GF-D8 (cell line): ENCODE measurements at regions not wholly inside any gene's neighbourhood (a gene's known extent, or its start where the extent isn't known, plus 50 kb on each side); places are given as distances from the start of the nearest gene placed in this dataset.

Experiments
- DNase-seq: peaks from one replicate; lab custom pipeline; 2025; lab: John Stamatoyannopoulos, UW

DNA sequence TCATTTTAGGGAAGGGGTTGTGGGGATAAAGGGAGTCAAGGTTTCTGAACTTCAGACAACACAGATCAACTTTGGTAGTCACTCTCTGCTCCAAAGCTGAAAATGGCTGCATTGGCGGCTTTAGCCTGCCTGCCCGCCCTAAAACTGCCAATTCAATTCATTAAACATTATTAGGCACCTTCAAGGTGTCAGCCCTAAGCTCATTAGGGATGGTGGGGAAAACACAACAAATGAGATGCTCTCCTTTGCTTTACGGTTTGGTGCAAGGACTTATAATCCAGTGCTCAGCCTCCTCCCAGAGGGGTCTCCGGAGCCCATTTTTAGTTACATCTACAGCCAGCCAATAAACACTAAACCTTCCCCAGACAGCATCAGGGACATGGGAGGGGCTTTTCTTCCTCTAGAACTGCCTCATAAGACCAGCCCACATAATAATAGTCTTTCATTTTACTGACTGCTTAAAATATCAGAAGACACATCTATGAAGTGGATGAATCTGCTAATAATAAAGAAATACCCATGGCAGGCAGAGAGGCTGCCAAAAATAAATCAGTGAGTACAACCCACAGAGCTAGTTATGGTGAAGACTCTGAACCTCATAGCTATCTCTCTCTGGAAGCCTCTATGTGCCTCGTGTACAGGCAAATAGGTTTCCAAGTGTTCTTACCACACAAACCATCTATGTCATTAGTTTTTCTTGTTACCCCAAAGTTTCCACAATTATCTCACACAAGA lies 102.8 kb upstream of the NCAM1 start:
- DNase-seq = no peak

DNA sequence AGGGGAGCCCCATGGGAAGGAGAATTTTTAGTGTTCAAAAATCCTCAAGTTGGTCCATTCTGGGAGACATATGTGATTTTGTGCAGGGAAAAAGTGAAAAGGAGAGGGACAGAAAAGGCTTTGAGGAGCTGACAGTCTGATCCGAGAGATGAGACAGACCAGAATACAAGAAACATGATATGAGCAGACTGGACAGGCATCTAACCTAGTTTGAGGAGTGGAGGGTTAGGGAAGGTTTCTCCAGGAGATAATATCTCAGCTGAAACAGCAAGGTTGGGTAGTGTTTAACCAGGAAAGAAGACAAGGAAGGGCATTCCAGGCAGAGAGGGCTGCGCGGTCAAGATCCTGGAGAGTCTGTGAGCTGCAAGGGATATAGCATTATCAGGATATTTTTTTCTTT lies 101.4 kb upstream of the NCAM1 start:
- no peak for DNase-seq

DNA sequence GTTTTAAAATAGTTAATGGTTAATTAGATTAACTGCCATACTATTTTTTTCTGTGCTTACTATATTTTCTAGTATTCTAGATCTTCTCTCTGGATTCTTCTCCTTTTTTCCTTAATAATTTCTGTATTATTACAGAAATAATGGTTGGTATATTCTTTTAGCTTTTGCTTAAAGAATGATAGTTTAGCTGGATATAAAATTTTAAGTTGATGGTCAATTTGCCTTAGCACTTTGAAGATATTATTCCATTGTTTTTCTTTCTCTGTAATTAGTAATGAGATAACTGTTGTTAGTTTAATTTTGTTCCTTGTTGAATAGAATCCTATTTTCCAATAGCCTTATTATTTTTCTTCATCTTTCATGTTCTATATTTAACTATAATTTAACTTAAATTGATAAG lies 99.9 kb upstream of the NCAM1 start:
- no peak for DNase-seq

DNA sequence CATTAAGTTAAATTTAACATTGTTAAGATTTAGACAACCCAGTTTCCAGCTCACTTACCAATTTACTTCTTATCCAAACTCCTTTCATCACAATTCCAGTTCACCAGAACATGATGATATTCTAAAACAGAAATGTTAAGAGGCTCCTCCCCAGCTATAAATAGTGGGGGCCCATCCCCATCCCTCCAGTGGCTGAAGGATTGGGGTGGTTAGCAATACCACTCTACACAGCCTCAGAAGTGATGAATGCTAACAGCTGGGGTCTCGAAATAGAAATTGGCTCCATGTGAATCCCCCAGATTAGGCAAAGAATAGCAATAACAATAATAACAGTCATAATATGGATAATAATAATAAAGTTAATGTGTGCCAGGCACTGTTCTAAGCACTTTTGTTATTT lies 97.9 kb upstream of the NCAM1 start:
- no peak for DNase-seq

DNA sequence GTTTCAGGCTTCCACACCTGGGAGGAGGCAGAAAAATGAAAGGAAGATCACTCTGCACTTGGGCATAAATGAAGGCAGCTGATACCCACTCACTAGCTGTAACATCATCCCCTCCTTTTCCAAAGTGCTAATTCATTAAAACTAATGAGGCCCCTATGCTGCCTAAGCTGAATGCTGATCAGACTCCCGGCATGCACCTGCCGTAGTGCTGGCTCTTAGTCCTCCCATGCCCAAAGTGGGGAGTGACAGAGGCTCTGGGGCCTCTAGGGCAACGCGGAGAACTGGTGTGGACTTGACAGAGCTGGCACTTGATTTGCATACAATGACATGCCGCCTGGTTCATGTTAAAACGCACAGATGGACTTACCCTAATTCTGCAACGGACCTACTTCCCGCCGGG lies 96.5 kb upstream of the NCAM1 start:
- no peak for DNase-seq

- no peak for DNase-seq
Measured at GRCh38 chr11:112871909-112872500, 89.2 kb upstream of the NCAM1 start.

DNA sequence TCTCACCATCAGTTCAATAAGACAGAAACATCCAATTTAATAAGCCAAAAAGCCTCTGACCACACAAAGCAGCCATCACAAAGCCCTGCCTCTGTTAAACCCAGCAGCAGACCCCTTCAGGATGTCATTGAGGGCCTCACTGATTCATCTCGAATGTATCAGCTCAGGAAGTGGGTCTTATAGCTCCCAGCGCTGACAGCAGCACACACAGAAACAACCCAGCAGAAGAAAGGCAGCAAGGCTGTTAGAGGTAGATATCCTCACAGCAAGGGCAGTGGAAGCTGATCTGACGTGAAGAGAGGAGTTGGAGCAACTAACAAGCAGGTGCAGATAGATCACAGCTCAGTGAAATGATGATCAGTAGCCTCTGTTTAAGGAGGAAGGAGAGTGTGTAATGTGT lies 86.2 kb upstream of the NCAM1 start:
- no peak for DNase-seq

DNA sequence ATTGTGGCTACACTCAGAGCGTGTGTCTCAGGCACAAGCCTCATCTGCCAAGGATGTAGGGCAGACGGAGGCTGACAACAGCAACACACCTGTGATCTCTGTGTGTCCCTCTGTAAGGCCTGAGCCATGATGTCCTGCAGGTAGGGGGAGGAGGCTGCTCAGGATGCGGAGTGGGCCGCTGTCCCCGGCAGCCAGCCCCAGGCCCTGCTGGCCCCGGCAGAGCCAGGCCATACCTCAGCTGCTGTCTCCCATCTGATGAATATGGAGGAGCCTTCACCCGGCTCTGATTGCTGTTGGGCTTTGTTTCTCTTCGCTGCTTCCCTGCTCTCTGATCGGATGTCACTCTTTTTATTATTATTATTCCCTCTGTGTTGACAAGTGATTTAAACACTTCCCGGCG lies 83.6 kb upstream of the NCAM1 start:
- DNase-seq = no peak

- no peak for DNase-seq
Measured at GRCh38 chr11:112878033-112878601, 83.1 kb upstream of the NCAM1 start.

- no peak for DNase-seq
Measured at GRCh38 chr11:112880495-112880894, 80.7 kb upstream of the NCAM1 start.

GRCh38 chr11:112881461-112881860 lies 79.8 kb upstream of the NCAM1 start:
- no peak for DNase-seq

DNA sequence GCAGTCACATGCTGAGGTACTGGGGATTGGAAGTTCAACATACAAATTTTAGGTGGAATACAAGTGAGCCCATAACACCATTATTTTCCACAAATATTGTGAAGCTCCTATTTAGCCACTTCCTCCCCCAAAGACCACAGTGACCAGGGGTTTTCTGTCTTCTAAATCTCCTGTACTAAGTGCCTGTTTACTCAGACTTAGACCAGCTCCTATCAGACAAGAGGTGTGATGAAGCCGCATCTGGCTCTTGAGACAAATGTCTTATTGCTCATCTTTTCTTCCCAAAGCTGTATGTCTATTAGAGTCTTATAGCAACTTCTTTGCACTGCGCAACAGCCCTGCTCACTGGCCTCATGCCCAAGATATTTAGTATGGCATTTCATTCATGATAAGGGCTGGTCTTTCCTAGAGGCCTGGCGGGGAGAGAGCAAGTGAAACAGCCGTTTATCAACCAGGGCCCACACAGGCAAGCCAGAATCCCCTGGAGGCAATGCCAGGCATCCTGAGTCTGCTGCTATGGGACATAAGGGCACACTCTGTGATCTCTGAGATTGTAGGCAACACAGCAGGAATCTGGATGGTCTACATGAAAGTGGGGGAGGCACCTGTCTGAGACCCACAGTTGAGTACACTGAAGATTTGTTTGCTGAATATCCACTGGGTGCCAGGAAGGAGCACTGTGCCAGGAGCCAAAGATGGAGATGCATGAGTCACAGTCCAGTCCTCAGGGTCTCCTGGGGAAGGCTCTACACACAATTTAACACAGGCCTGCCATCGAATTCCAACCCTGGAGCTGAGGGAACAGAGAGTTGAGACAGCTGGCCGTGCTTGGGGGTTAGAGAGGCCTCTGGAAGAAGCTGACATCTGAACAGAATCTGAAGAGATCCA lies 78.5 kb upstream of the NCAM1 start:
- no peak for DNase-seq

- DNase-seq = no peak
Measured at GRCh38 chr11:112884012-112884767, 77.0 kb upstream of the NCAM1 start.

DNA sequence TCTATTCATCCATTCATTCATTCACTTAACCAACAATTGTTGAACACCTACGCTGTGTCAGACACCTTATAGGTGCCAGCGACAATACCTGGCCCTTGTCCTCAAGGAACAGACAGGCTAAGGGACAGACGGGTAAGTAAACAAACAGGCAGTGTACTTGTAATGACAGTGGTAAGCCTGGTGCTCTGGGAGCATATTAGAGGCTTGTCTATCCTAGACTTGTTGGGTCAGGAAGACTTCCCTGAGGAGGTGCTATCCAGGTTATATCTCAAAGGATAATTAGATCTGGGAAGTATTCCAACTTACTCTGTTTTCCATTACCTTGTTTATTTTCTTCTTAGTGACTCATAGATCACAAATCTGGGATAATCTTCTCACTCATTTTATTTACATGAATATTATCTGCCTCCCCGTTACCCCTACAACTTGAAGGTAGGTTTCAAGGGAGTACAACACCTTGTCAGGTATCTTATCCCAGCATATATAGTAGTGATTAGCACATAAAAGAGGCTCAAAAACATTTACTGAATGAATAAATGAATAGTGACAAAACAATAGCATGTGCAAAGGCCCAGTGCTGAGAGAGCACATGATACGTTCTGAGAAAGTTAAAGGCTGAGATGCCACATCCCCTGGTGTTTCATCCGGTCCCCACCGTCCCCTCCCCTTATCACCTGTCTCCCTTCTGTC lies 75.3 kb upstream of the NCAM1 start:
- no peak for DNase-seq

GRCh38 chr11:112886434-112887370 lies 74.5 kb upstream of the NCAM1 start:
- no peak for DNase-seq

DNA sequence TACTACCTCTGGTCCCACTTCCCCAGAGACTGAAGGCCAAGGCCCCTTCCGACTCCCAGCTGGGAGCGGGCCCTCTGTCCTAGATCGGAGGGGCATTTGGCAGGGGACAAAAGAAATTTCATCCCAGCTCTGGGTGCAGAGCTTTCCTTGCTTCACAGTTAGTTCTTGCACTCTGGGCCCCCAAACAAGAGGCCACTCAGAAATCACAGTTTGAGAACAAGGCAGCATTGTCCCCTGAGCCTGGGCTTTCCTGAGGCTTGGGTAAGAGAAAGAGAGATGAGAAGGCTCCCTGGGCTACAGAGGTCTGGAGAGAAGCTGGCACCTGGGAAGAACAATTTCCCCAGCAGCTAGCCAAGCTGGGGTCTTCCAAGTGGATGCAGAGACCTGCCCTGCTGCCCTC lies 71.8 kb upstream of the NCAM1 start:
- no peak for DNase-seq

GRCh38 chr11:112899235-112900006 lies 61.8 kb upstream of the NCAM1 start:
- DNase-seq = no peak

GRCh38 chr11:112901924-112902323 lies 59.3 kb upstream of the NCAM1 start:
- DNase-seq = no peak

DNA sequence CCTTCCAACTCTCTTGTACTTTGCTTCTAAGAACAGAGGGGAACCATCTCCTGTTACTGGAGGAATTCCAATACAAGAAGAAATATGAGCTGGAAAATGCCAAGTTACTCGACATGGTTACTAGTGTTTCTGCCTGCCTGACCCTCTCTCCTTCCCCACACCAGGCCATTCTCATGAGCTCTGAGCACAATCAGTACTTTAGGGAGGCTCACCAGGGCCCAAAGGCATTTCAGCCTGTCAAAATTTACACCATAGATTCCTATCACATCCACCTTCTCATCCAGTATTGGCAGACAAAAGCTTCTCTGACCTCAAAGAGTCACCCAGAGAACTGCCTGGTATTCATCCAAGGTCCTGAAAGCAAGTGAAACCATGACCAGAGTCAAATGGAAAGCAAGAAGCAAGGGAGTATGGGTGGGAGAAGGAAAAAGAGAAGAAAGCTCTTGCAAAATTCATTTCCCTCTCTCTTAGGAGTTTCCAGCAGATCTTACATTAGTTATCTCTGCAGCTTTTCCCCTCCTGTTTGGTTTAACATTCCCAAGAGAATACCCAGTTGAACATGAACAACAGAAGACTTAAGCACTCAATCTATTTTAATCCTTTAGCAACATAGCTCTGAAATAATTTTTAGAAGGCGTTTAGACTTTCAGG lies 58.7 kb upstream of the NCAM1 start:
- DNase-seq = no peak
